Embryonic facial prominence (tissue), 1 donor: ENCODE measurements at regions not wholly inside any gene's neighbourhood (a gene's known extent, or its start where the extent isn't known, plus 50 kb on each side); places are given as distances from the start of the nearest gene placed in this dataset.
"Not testable (repeated sequence)": the region's sequence is repeated elsewhere in the genome, so short reads cannot be mapped to it uniquely, and the experiment has no call there.

Source experiments
- DNase-seq: peaks from one replicate; pipeline ENCODE4 v3.0.0-alpha.2; 2016; ENCODE audit errors: extremely low spot score

- DNase-seq, result peak; percentile 23
These were observed 72.0 kb upstream of the P3H2 start for GRCh38 chr3:190192739-190193138.

GRCh38 chr3:190192087-190192486, 71.4 kb upstream of the P3H2 start:
- DNase-seq, result no peak

GRCh38 chr3:190188197-190188596, 67.5 kb upstream of the P3H2 start:
- DNase-seq, result no peak

- no peak for DNase-seq
These were observed 62.4 kb upstream of the P3H2 start for GRCh38 chr3:190183121-190183520.

GRCh38 chr3:190182418-190183043, 61.8 kb upstream of the P3H2 start:
- no peak for DNase-seq

- no peak for DNase-seq
These were observed 59.6 kb upstream of the P3H2 start for GRCh38 chr3:190180268-190180667.

- DNase-seq, result no peak
These were observed 58.1 kb upstream of the P3H2 start for GRCh38 chr3:190178779-190179178.

- DNase-seq, result not testable (repeated sequence)
These were observed 56.3 kb upstream of the P3H2 start for GRCh38 chr3:190176933-190177525.

GRCh38 chr3:190176106-190176505, 55.4 kb upstream of the P3H2 start:
- not testable (repeated sequence) for DNase-seq

GRCh38 chr3:190175490-190175889, 54.8 kb upstream of the P3H2 start:
- DNase-seq, result no peak

GRCh38 chr3:190174471-190174870, 53.8 kb upstream of the P3H2 start:
- DNase-seq, result no peak

GRCh38 chr3:190173426-190173825, 52.7 kb upstream of the P3H2 start:
- no peak for DNase-seq

GRCh38 chr3:190172751-190173150, 52.1 kb upstream of the P3H2 start:
- no peak for DNase-seq
